ENCODE measurements at regions not wholly inside any gene's neighbourhood (a gene's known extent, or its start where the extent isn't known, plus 50 kb on each side); places are given as distances from the start of the nearest gene placed in this dataset.

- H3K4me3 ChIP-seq (ENCODE audit: control insufficient read depth, low read depth, low read length) = no peak overlapping the region
- TF ChIP-seq CTCF (conservative IDR thresholded peaks at IDR 0.05; ENCODE audit: control insufficient read depth, insufficient read depth, low read depth, low read length) = no peak
- DNase-seq (ENCODE audit: low read depth) = peak; percentile 12
Observed at GRCh38 chr7:130894909-130895750, 161.1 kb upstream of the KLF14 start.

GRCh38 chr7:130896051-130896881, 162.3 kb upstream of the KLF14 start:
- TF ChIP-seq CTCF (conservative IDR thresholded peaks at IDR 0.05; ENCODE audit: control insufficient read depth, insufficient read depth, low read depth, low read length) = peak; percentile 58
- DNase-seq (ENCODE audit: low read depth) = peak; percentile 60
- H3K4me3 ChIP-seq (ENCODE audit: control insufficient read depth, low read depth, low read length) = no peak overlapping the region

- peak; percentile 82 for DNase-seq (ENCODE audit: low read depth)
- H3K4me3 ChIP-seq (ENCODE audit: control insufficient read depth, low read depth, low read length) = no peak overlapping the region
- peak; percentile 67 for TF ChIP-seq CTCF (conservative IDR thresholded peaks at IDR 0.05; ENCODE audit: control insufficient read depth, insufficient read depth, low read depth, low read length)
Observed at GRCh38 chr7:130896898-130897514, 163.0 kb upstream of the KLF14 start.

GRCh38 chr7:130897515-130898419, 163.8 kb upstream of the KLF14 start:
- TF ChIP-seq CTCF (conservative IDR thresholded peaks at IDR 0.05; ENCODE audit: control insufficient read depth, insufficient read depth, low read depth, low read length) = no peak

GRCh38 chr7:130899071-130899560, 165.1 kb upstream of the KLF14 start:
- H3K4me3 ChIP-seq (ENCODE audit: control insufficient read depth, low read depth, low read length) = no peak overlapping the region
- DNase-seq (ENCODE audit: low read depth) = no peak
- no peak for TF ChIP-seq CTCF (conservative IDR thresholded peaks at IDR 0.05; ENCODE audit: control insufficient read depth, insufficient read depth, low read depth, low read length)

More at GRCh38 chr7:130897515-130898419, 163.8 kb upstream of the KLF14 start:
- no peak overlapping the region for H3K4me3 ChIP-seq (ENCODE audit: control insufficient read depth, low read depth, low read length)
- DNase-seq (ENCODE audit: low read depth) = no peak

Data from fibroblast of mammary gland (primary cell).